Keratinocyte (primary cell): ENCODE measurements at regions not wholly inside any gene's neighbourhood (a gene's known extent, or its start where the extent isn't known, plus 50 kb on each side); places are given as distances from the start of the nearest gene placed in this dataset.

Experiments used
- DNase-seq: peaks from one replicate; pipeline ENCODE4 v3.0.0-alpha.2; 2011; ENCODE audit warnings: low read depth, missing footprints, low spot score
- FAIRE-seq: peaks from 2 replicates; lab custom pipeline; 2011; peaks lifted over from hg19 to GRCh38; lab: Jason Lieb, UNC
- H2AFZ ChIP-seq: 2 replicates; pipeline ENCODE4 v1.6.0; 2012; ENCODE audit warnings: low read length, control low read depth, inconsistent platforms; ENCODE audit not compliant: control insufficient read depth
- H3K27ac ChIP-seq: 2 replicates; pipeline ENCODE4 v1.5.1; 2011; ENCODE audit warnings: low read length; ENCODE audit not compliant: control insufficient read depth, insufficient read depth
- H3K27me3 ChIP-seq: 3 replicates; pipeline ENCODE4 v1.6.0; 2011; ENCODE audit warnings: low read length; ENCODE audit not compliant: control insufficient read depth, insufficient read depth; ENCODE audit errors: extremely low read depth
- H3K36me3 ChIP-seq, 2 experiments: 2 replicates in 1 of 2; 3 replicates in 1 of 2; pipeline ENCODE4 v1.5.1; 2011; ENCODE audit warnings: low read length in 2 of 2, mild to moderate bottlenecking in 1 of 2; ENCODE audit not compliant: control insufficient read depth in 2 of 2, insufficient read depth in 2 of 2; ENCODE audit errors: extremely low read depth in 1 of 2
- H3K4me1 ChIP-seq: 3 replicates; pipeline ENCODE4 v1.5.1; 2011; ENCODE audit warnings: low read length; ENCODE audit not compliant: control insufficient read depth, insufficient read depth; ENCODE audit errors: extremely low read depth
- H3K4me2 ChIP-seq: 3 replicates; pipeline ENCODE4 v1.6.0; 2011; ENCODE audit warnings: low read depth, low read length; ENCODE audit not compliant: control insufficient read depth, insufficient read depth; ENCODE audit errors: extremely low read depth
- H3K4me3 ChIP-seq, 3 experiments: fragments of 200-600 bp in 1 of 3; sonication (generic) in 1 of 3; 2 replicates in 2 of 3; 3 replicates in 1 of 3; pipeline ENCODE4 v1.5.1; 2011 to 2016; ENCODE audit warnings: low read length in 3 of 3, mild to moderate bottlenecking in 3 of 3, control low read depth in 2 of 3, inconsistent platforms in 1 of 3, low read depth in 1 of 3, mixed read lengths in 1 of 3, mixed run types in 1 of 3, moderate library complexity in 1 of 3; ENCODE audit not compliant: control insufficient read depth in 2 of 3, insufficient read depth in 2 of 3; ENCODE audit errors: extremely low read depth in 1 of 3
- H3K79me2 ChIP-seq: 2 replicates; pipeline ENCODE4 v1.6.0; 2012; ENCODE audit warnings: low read length; ENCODE audit not compliant: control insufficient read depth, insufficient read depth
- H3K9ac ChIP-seq: 3 replicates; pipeline ENCODE4 v1.6.0; 2011; ENCODE audit warnings: low read length; ENCODE audit not compliant: control insufficient read depth, insufficient read depth; ENCODE audit errors: extremely low read depth
- H3K9me1 ChIP-seq: 3 replicates; pipeline ENCODE4 v1.6.0; 2011; ENCODE audit warnings: low read length; ENCODE audit not compliant: control insufficient read depth, insufficient read depth; ENCODE audit errors: extremely low read depth
- H3K9me3 ChIP-seq: 2 replicates; pipeline ENCODE4 v1.5.1; 2012; ENCODE audit warnings: low read depth, low read length; ENCODE audit not compliant: control insufficient read depth
- H4K20me1 ChIP-seq: 3 replicates; pipeline ENCODE4 v1.6.0; 2011; ENCODE audit warnings: low read length; ENCODE audit not compliant: control insufficient read depth, insufficient read depth; ENCODE audit errors: extremely low read depth
- CTCF ChIP-seq, 3 experiments: IDR thresholded peaks in 1 of 3; conservative IDR thresholded peaks in 1 of 3; optimal IDR thresholded peaks in 1 of 3; 2 replicates in 2 of 3; 3 replicates in 1 of 3; pipeline versions ENCODE3 to v1.5.1; 2011; ENCODE audit warnings: low read length in 3 of 3, mild to moderate bottlenecking in 3 of 3, moderate library complexity in 2 of 3, control low read depth in 1 of 3, inconsistent platforms in 1 of 3; ENCODE audit not compliant: insufficient read depth in 2 of 3; ENCODE audit errors: extremely low read depth in 1 of 3
- EZH2 ChIP-seq: IDR thresholded peaks from one replicate; pipeline ENCODE4 v1.6.1; 2012; ENCODE audit warnings: inconsistent platforms, mild to moderate bottlenecking, low read length, moderate library complexity
- dilution Hi-C: fragments of 300-500 bp; cut with MboI; formaldehyde crosslinking; loops from one replicate; pipeline ENCODE4 v1.7.0; 2020; ENCODE audit warnings: low sequenced_read_pairs; ENCODE audit not compliant: extremely low pct_ligation_motif_present

DNA sequence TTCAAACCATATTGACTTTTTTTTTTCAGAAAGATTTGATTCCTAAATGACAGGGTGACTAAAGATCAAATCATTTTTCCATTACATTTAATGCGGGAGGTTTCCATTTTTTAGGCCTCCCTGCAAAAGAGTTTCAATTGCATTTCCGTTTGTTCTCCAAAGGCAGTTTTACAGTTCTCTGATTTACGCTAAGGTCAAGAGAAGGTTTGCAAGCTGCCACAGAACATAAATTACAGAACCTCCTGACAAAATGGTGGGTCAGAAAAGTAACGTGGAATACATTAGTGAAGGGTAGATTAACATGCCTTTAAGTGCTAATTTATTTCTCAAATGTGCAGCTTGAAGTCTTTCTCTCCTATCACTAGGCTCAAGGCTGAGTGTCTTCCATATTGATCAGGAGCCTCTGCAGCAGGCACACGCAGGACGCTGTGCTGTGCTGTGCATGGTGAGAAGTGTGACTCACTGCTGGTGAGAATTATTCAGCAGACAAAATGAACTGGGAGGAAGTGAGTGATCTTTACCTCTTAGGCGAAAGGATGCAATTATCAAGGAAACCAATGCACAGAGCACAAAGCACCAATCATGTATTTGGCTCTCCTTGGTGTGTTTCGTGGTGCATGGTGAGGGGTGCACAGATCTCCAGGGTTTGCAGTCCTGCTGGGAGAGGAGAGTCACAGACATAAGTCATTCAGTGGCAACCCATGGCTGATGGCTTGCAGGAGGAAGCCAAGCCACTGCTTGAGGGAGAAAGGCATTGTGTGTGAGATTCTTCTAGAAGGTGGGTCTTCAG lies 136.3 kb downstream of the TENT4A start:
- Histone ChIP-seq H3K79me2 (no peaks in the 10 kb centered on the region), H4K20me1 (no peaks in the 10 kb centered on the region), H2AFZ (no peak overlapping the region), H3K4me1 (no peaks in the 10 kb centered on the region), H3K4me3 (no peak overlapping the region), H3K4me2 (no peak overlapping the region), H3K9me3 (peaks cover 8% of the 10 kb centered on the region), H3K9ac (no peak overlapping the region), H3K27ac (no peak overlapping the region), H3K27me3 (no peaks in the 10 kb centered on the region), H3K9me1 (no peaks in the 10 kb centered on the region), H3K36me3 (no peaks in the 10 kb centered on the region)
- DNase-seq (no peak), FAIRE-seq (no peak)
- dilution Hi-C loops, result no loop called here
- TF ChIP-seq EZH2, result no peak
- TF ChIP-seq CTCF (optimal IDR thresholded peaks at IDR 0.05 in 1 of 3, IDR thresholded peaks at IDR 0.05 in 1 of 3, conservative IDR thresholded peaks at IDR 0.05 in 1 of 3; ENCODE audit: extremely low read depth in 1 of 3, insufficient read depth in 2 of 3, low read length in 3 of 3), result no peak

- dilution Hi-C loops, result no loop called here
- FAIRE-seq, result no peak
- H2AFZ ChIP-seq, result no peak overlapping the region
- no peak overlapping the region for H3K4me3 ChIP-seq
- H4K20me1 ChIP-seq, result no peaks in the 10 kb centered on the region
- no peak overlapping the region for H3K9ac ChIP-seq
- no peaks in the 10 kb centered on the region for H3K36me3 ChIP-seq
- no peak overlapping the region for H3K4me2 ChIP-seq
- H3K79me2 ChIP-seq, result no peaks in the 10 kb centered on the region
- H3K27ac ChIP-seq, result no peak overlapping the region
- H3K9me1 ChIP-seq, result no peaks in the 10 kb centered on the region
- H3K4me1 ChIP-seq, result no peaks in the 10 kb centered on the region
- H3K27me3 ChIP-seq, result no peaks in the 10 kb centered on the region
- peaks cover 8% of the 10 kb centered on the region for H3K9me3 ChIP-seq
- no peak for DNase-seq
- TF ChIP-seq CTCF (optimal IDR thresholded peaks at IDR 0.05 in 1 of 3, IDR thresholded peaks at IDR 0.05 in 1 of 3, conservative IDR thresholded peaks at IDR 0.05 in 1 of 3; ENCODE audit: extremely low read depth in 1 of 3, insufficient read depth in 2 of 3, low read length in 3 of 3) (no peak), EZH2 (no peak)
Observed at GRCh38 chr5:6850106-6850432, 136.8 kb downstream of the TENT4A start.
